IMR-90 (cell line): ENCODE measurements at regions not wholly inside any gene's neighbourhood (a gene's known extent, or its start where the extent isn't known, plus 50 kb on each side); places are given as distances from the start of the nearest gene placed in this dataset.

Source experiments
- ATAC-seq: fragments of 200-7000 bp; cut with Tn5 transposase; 2 replicates; pipeline ENCODE4 v1.9.1; 2020; ENCODE audit warnings: low read depth, mild to moderate bottlenecking, moderate library complexity
- BruUV-seq: library from RNA; stranded (reverse); fragments of 400-500 nt; replicated peaks from 2 replicates; lab custom pipeline; 2021; lab: Mats Ljungman, UMichigan
- CTCF ChIA-PET: fragments of 300-600 bp; formaldehyde crosslinking; extraction: SDS; loops from one replicate; lab custom pipeline; 2021; ENCODE audit warnings: antibody characterized with exemption; lab: Yijun Ruan, JAX
- POLR2A ChIA-PET: fragments of 300-600 bp; sonication (Branson Sonifier 250); formaldehyde crosslinking; loops from one replicate; lab custom pipeline; 2022; ENCODE audit warnings: antibody characterized with exemption; ENCODE audit not compliant: unreplicated experiment; lab: Charles Lee
- DNase-seq: peaks from one replicate; pipeline ENCODE4 v3.0.0; 2013
- H2AFZ ChIP-seq: replicated peaks from 2 replicates; pipeline ENCODE3; 2013; ENCODE audit warnings: low read length, mild to moderate bottlenecking; ENCODE audit not compliant: poor library complexity
- H2AK5ac ChIP-seq: 2 replicates; pipeline ENCODE4 v1.6.1; 2013; ENCODE audit warnings: low read depth, low read length, inconsistent platforms
- H2AK9ac ChIP-seq: replicated peaks from 2 replicates; pipeline ENCODE3; 2013; ENCODE audit warnings: mild to moderate bottlenecking, low read depth, low read length, moderate library complexity; ENCODE audit not compliant: poor library complexity
- H2BK120ac ChIP-seq: 2 replicates; pipeline ENCODE4 v1.6.1; 2013; ENCODE audit warnings: low read depth, low read length, inconsistent platforms
- H2BK15ac ChIP-seq: 3 replicates; pipeline ENCODE4 v1.6.1; 2013; ENCODE audit warnings: low read depth, low read length, inconsistent platforms
- H2BK20ac ChIP-seq: 2 replicates; pipeline ENCODE4 v1.6.1; 2013; ENCODE audit warnings: low read depth, mild to moderate bottlenecking, inconsistent platforms, low read length, moderate library complexity
- H2BK5ac ChIP-seq: 2 replicates; pipeline ENCODE4 v1.6.1; 2013; ENCODE audit warnings: mild to moderate bottlenecking, low read depth, low read length, inconsistent platforms; ENCODE audit not compliant: poor library complexity, severe bottlenecking
- H3K14ac ChIP-seq: replicated peaks from 2 replicates; pipeline ENCODE4 v1.6.1; 2013; ENCODE audit warnings: low read depth, low read length, inconsistent platforms
- H3K18ac ChIP-seq: 2 replicates; pipeline ENCODE4 v1.6.1; 2013; ENCODE audit warnings: low read depth, low read length, control low read depth
- H3K23ac ChIP-seq: 2 replicates; pipeline ENCODE4 v1.6.1; 2013; ENCODE audit warnings: low read depth, low read length, inconsistent platforms
- H3K27ac ChIP-seq: 2 replicates; pipeline ENCODE4 v1.5.1; 2013; ENCODE audit warnings: mild to moderate bottlenecking, control low read depth, low read length; ENCODE audit not compliant: insufficient read depth
- H3K27me3 ChIP-seq: 2 replicates; pipeline ENCODE4 v1.6.1; 2013; ENCODE audit warnings: low read length; ENCODE audit not compliant: control insufficient read depth, insufficient read depth
- H3K36me3 ChIP-seq: 2 replicates; pipeline ENCODE4 v1.6.1; 2013; ENCODE audit warnings: low read length, mixed read lengths; ENCODE audit not compliant: control insufficient read depth, insufficient read depth
- H3K4ac ChIP-seq: 2 replicates; pipeline ENCODE4 v1.6.1; 2013; ENCODE audit warnings: low read depth, low read length, inconsistent platforms
- H3K4me1 ChIP-seq: 2 replicates; pipeline ENCODE4 v1.6.1; 2013; ENCODE audit warnings: low read length, mixed read lengths; ENCODE audit not compliant: control insufficient read depth, insufficient read depth
- H3K4me2 ChIP-seq: 2 replicates; pipeline ENCODE4 v1.6.1; 2013; ENCODE audit warnings: low read depth, mild to moderate bottlenecking, control low read depth, low read length, moderate library complexity
- H3K4me3 ChIP-seq: 2 replicates; pipeline ENCODE4 v1.5.1; 2013; ENCODE audit warnings: low read depth, mild to moderate bottlenecking, control low read depth, low read length, moderate library complexity; ENCODE audit not compliant: insufficient read depth
- H3K56ac ChIP-seq: 2 replicates; pipeline ENCODE4 v1.6.1; 2013; ENCODE audit warnings: low read length, inconsistent platforms; ENCODE audit not compliant: insufficient read depth; ENCODE audit errors: extremely low read depth
- H3K79me1 ChIP-seq, 2 experiments: 2 replicates each; pipeline ENCODE4 v1.6.1; 2013; ENCODE audit warnings: low read length in 2 of 2, inconsistent platforms in 1 of 2, low read depth in 1 of 2
- H3K9ac ChIP-seq: 2 replicates; pipeline ENCODE4 v1.6.1; 2013; ENCODE audit warnings: low read depth, low read length, control low read depth
- H3K9me1 ChIP-seq: 2 replicates; pipeline ENCODE4 v1.6.1; 2013; ENCODE audit warnings: low read length, inconsistent platforms; ENCODE audit not compliant: insufficient read depth
- H3K9me3 ChIP-seq: 2 replicates; pipeline ENCODE4 v1.6.1; 2013; ENCODE audit warnings: low read length; ENCODE audit not compliant: control insufficient read depth, insufficient read depth
- H4K20me1 ChIP-seq: 2 replicates; pipeline ENCODE4 v1.6.1; 2013; ENCODE audit warnings: low read length, inconsistent platforms; ENCODE audit not compliant: insufficient read depth
- H4K5ac ChIP-seq: 2 replicates; pipeline ENCODE4 v1.6.1; 2013; ENCODE audit warnings: mild to moderate bottlenecking, low read depth, low read length, control low read depth
- H4K8ac ChIP-seq, 2 experiments: 2 replicates each; pipeline ENCODE4 v1.6.1; 2013; ENCODE audit warnings: low read depth in 2 of 2, low read length in 2 of 2, control low read depth in 1 of 2, inconsistent platforms in 1 of 2
- H4K91ac ChIP-seq: 2 replicates; pipeline ENCODE4 v1.6.1; 2013; ENCODE audit warnings: low read depth, low read length, inconsistent platforms; ENCODE audit not compliant: insufficient read depth
- CEBPB ChIP-seq: IDR thresholded peaks from 2 replicates; pipeline ENCODE4 v1.6.1; 2012; ENCODE audit warnings: low read depth, low read length, improper control_type of control experiment
- CTCF ChIP-seq: conservative IDR thresholded peaks from 2 replicates; pipeline ENCODE4 v1.5.1; 2012; ENCODE audit warnings: mild to moderate bottlenecking, low read depth, low read length, improper control_type of control experiment
- FOS ChIP-seq: fragments of 150-350 bp; IDR thresholded peaks from 2 replicates; pipeline ENCODE4 v1.6.1; 2016; ENCODE audit warnings: low read depth, low read length
- MAFK ChIP-seq: IDR thresholded peaks from 2 replicates; pipeline ENCODE4 v1.6.1; 2012; ENCODE audit warnings: low read depth, low read length, improper control_type of control experiment
- MAZ ChIP-seq: IDR thresholded peaks from 2 replicates; pipeline ENCODE4 v1.6.1; 2012; ENCODE audit warnings: low read depth, mild to moderate bottlenecking, low read length, improper control_type of control experiment, moderate library complexity, borderline replicate concordance
- MXI1 ChIP-seq: IDR thresholded peaks from 2 replicates; pipeline ENCODE4 v1.6.1; 2012; ENCODE audit warnings: low read depth, mild to moderate bottlenecking, low read length, moderate library complexity, borderline replicate concordance
- NFE2L2 ChIP-seq: fragments of 150-350 bp; IDR thresholded peaks from 2 replicates; pipeline ENCODE4 v1.6.1; 2016; ENCODE audit warnings: low read depth, mild to moderate bottlenecking, low read length
- RAD21 ChIP-seq: IDR thresholded peaks from 2 replicates; pipeline ENCODE4 v1.6.1; 2012; ENCODE audit warnings: low read length, improper control_type of control experiment
- RFX5 ChIP-seq: IDR thresholded peaks from 2 replicates; pipeline ENCODE4 v1.8.0; 2012; ENCODE audit warnings: low read depth, mild to moderate bottlenecking, low read length, moderate library complexity
- SMC3 ChIP-seq: fragments of 150-350 bp; IDR thresholded peaks from 2 replicates; pipeline ENCODE4 v1.6.1; 2016; ENCODE audit warnings: low read depth, mild to moderate bottlenecking, antibody characterized with exemption, low read length, moderate library complexity
- USF2 ChIP-seq: fragments of 150-350 bp; IDR thresholded peaks from 2 replicates; pipeline ENCODE4 v1.6.1; 2017; ENCODE audit warnings: mild to moderate bottlenecking, antibody characterized with exemption, low read length, low read depth
- WGBS, 2 experiments: methylation state at CpG; one replicate each; pipeline versions ENCODE4 v1.1.5 to v1.1.7; 2013; ENCODE audit warnings: missing lambda C conversion rate in 2 of 2; ENCODE audit not compliant: insufficient read length in 1 of 2; ENCODE audit errors: extremely low coverage in 2 of 2; 5-methylcytosine and 5-hydroxymethylcytosine counted together
- dilution Hi-C: fragments of 300-500 bp; cut with HindIII; formaldehyde crosslinking; loops from one replicate; pipeline ENCODE4 v1.14.3; 2018; ENCODE audit warnings: low sequenced_read_pairs; ENCODE audit not compliant: unreplicated experiment
- in situ Hi-C: fragments of 300-500 bp; cut with MboI; formaldehyde crosslinking; loops from 3 replicates; pipeline ENCODE4 v1.14.3; 2019; ENCODE audit warnings: low sequenced_read_pairs, inconsistent platforms, mixed read lengths
- intact Hi-C: fragments of 100-400 bp; cut with micrococcal nuclease; formaldehyde crosslinking; loops from 2 replicates; pipeline ENCODE4 v1.10.0; 2022

GRCh38 chr7:106460792-106461254 is 176.0 kb upstream of the NAMPT start:
- no peak overlapping the region for H4K8ac ChIP-seq
- H3K56ac ChIP-seq = no peak overlapping the region
- H3K23ac ChIP-seq = no peak overlapping the region
- H2AK5ac ChIP-seq = no peak overlapping the region
- CTCF ChIA-PET = no interaction called here
- WGBS, 2 experiments = no CpG with 5 or more reads among the region's 6 CpGs
- TF ChIP-seq RAD21 = no peak
- no peak for TF ChIP-seq MAFK
- TF ChIP-seq CEBPB = no peak
- no peak for TF ChIP-seq MAZ
- TF ChIP-seq RFX5 = no peak
- TF ChIP-seq CTCF = no peak
- no peak for TF ChIP-seq FOS
- no peak for TF ChIP-seq MXI1
- no peak for TF ChIP-seq NFE2L2
- no peak for TF ChIP-seq SMC3
- TF ChIP-seq USF2 = no peak
- H3K4me3 ChIP-seq = no peak overlapping the region
- dilution Hi-C loops (no loop called here), in situ Hi-C loops (loop anchor here (5.0 to 10.0 kb wide), 2 partner anchors 186 to 284 kb away; no protein-coding TSS in a partner anchor), intact Hi-C loops (no loop called here)
- H2AK9ac ChIP-seq = no peak overlapping the region
- ATAC-seq (no peak), DNase-seq (no peak)
- no peaks in the 10 kb centered on the region; the same call in 1 of the 2 replicates for H3K9me1 ChIP-seq
- H3K9ac ChIP-seq = no peak overlapping the region
- H3K4me1 ChIP-seq = no peaks in the 10 kb centered on the region
- H3K79me1 ChIP-seq = no peaks in the 10 kb centered on the region
- no peak overlapping the region for H4K91ac ChIP-seq
- H4K5ac ChIP-seq = no peak overlapping the region
- peak overlapping the region; percentile 27; the same call in 1 of the 2 replicates for H3K14ac ChIP-seq
- H3K36me3 ChIP-seq = no peaks in the 10 kb centered on the region
- no peak overlapping the region for H2BK5ac ChIP-seq
- peak overlapping the region; percentile 22 for H2AFZ ChIP-seq
- no peak overlapping the region for H3K18ac ChIP-seq
- H3K27me3 ChIP-seq = no peaks in the 10 kb centered on the region
- no peaks in the 10 kb centered on the region for H4K20me1 ChIP-seq
- H2BK120ac ChIP-seq = no peak overlapping the region
- peaks cover 2% of the 10 kb centered on the region; the same call in 1 of the 2 replicates for H3K9me3 ChIP-seq
- no TSS peak for BruUV-seq
- H3K4ac ChIP-seq = no peak overlapping the region
- H3K4me2 ChIP-seq = no peak overlapping the region
- no peak overlapping the region for H2BK20ac ChIP-seq
- H3K27ac ChIP-seq = no peak overlapping the region
- POLR2A ChIA-PET = no interaction called here
- no peak overlapping the region for H2BK15ac ChIP-seq
